COLO668 (cell line): ENCODE measurements at regions not wholly inside any gene's neighbourhood (a gene's known extent, or its start where the extent isn't known, plus 50 kb on each side); places are given as distances from the start of the nearest gene placed in this dataset.

Experiments
- DNase-seq: peaks from one replicate; lab custom pipeline; 2025; ENCODE audit not compliant: unreplicated experiment; lab: John Stamatoyannopoulos, UW

- DNase-seq = no peak
Measured at GRCh38 chr11:128330203-128330602, 257.2 kb downstream of the ETS1 start.

- DNase-seq = no peak
Measured at GRCh38 chr11:128328955-128329551, 258.3 kb downstream of the ETS1 start.

DNA sequence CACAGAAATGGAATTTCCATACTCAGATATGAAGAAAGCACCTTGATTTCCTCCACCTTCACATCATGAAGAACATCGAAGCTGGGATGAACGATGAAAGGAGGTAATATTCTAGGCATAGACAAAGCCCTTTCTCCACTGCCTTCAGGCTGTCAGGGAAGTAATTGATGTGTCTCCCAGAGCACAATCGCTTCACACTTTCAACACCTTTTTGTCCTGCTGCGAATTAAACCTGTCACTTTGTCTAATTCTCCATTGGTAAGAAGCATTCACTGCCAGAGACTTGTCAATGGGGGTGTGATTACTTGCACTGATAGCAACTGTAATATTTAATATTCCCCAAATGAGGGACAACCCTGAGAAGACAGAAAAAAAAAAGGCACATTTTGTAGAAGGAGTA, 260.1 kb downstream of the ETS1 start:
- DNase-seq = no peak

- no peak for DNase-seq
Measured at GRCh38 chr11:128326791-128327190, 260.6 kb downstream of the ETS1 start.

DNA sequence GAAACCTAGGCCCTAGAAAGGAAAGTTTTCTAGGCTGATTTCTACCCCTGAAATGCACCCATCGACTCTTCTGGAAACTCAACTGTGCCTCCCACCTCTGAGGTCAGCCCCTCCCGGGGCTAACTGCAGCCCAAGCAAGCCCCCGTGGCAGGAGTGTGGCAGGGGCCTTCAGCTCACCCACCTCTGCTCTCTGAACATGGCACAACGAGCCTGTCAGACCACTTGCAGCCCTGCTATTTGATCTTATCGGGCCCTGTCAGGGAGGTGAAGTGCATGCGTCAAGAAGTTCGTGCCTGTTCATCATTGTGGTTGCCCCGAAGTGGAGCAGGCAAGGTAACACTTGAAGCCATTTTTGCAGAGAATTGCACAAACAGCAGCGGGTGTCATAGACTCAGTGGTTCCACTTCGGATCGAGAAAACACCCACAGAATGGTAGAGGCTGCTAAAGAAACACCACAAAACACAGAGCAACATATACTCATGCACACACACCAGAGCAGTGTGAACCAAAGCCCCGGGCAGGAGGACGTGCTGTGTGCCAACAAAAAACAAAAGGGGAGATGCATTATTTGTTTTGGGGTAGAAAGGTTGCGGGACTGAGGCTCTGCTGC, 262.7 kb downstream of the ETS1 start:
- DNase-seq = no peak

- no peak for DNase-seq
Measured at GRCh38 chr11:128324051-128324481, 263.3 kb downstream of the ETS1 start.

GRCh38 chr11:128323381-128323780, 264.0 kb downstream of the ETS1 start:
- DNase-seq = no peak

GRCh38 chr11:128318856-128319474, 268.4 kb downstream of the ETS1 start:
- DNase-seq = no peak

DNA sequence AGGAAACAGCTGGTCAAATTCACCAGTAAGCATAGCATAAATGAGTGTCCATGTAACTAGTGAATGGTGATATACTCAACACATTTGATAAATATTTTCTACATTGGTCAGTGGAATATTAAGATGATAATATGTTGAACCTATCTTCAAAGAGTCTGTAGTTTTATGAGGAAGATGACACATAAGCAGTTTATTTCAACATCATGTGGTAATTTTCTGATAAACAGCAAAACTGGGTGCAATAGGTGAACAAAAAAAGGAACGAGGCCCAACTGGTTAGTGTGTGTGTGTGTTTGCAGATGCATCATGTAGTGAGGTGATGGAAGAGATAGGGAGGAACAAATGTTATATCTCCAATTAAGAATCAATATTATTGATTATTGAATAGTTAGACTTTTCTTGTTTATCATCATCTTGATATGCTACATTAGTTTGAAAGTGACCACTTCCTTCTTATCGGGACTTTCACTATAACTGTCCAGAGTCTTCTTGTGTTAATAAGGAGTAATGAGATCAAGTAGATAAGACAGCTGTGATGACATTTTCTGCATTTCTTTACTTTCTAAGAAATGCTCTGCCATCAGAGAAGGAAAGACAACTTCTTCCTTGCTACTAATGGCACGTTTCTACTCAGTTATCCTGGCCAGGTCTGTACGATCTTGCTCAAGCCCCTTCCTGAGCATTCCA, 270.7 kb downstream of the ETS1 start:
- DNase-seq = no peak

DNA sequence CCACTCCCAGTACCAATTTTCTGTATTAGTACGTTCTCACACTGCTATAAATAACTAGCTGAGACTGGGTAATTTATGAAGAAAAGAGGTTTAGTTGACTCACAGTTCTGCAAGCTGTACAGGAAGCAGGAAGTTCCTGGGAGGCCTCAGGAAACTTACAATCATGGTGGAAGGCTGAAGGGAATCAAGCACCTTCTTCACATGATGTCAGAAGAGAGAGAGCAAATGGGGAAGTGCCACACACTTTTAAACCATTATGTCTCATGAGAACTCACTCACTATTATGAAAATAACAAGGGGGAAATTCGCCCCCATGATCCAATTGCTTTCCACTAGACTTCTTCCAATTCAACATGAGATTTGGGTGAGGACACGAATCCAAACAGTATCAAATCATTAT, 271.4 kb downstream of the ETS1 start:
- DNase-seq = no peak

- DNase-seq = no peak
Measured at GRCh38 chr11:128313931-128314330, 273.4 kb downstream of the ETS1 start.

DNA sequence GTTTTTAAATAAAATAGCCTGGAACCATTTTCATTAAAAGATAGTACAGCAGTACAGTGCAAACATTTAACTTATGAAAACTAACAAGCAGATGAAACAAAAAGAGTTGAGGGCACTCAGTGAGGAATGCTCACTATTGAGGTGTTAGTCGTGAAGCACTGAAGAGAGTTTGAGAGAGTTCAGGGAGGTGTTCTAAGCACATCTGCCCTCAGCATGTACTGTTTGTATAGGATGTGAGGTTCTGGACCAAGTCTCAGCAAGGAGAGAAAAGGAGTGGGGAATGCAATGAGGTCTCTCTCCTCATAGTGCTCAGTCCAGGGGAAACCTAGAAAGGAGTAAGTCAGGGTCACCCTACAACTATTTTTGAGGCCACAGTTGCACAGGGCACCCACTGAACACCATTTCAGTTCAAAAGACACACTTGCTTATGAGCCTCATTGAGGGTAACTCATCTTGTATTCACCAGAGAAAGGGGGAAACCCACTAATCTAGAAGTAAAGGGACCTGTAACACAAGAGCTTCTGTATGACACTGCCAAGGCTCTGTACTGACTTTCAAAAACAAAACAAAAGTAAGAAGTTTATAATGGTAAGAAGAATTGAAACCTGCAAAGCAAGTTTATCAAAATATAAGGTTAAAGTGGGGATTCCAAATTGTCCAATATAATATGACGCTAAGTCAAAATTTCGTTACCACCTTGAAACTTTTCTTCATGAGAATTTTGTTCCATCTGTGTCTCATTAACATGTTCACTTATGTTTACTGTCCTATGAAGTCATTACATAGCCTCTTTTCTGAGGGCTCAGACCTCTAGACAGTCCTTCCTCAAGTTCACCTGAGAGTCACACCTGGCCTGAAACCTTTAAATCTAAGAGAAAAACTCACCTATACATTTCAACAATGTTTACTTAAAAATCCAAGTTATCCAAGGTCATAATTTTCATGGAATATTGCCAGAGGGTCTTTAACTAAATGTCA, 275.3 kb downstream of the ETS1 start:
- DNase-seq = no peak

GRCh38 chr11:128310676-128311445, 276.5 kb downstream of the ETS1 start:
- no peak for DNase-seq

DNA sequence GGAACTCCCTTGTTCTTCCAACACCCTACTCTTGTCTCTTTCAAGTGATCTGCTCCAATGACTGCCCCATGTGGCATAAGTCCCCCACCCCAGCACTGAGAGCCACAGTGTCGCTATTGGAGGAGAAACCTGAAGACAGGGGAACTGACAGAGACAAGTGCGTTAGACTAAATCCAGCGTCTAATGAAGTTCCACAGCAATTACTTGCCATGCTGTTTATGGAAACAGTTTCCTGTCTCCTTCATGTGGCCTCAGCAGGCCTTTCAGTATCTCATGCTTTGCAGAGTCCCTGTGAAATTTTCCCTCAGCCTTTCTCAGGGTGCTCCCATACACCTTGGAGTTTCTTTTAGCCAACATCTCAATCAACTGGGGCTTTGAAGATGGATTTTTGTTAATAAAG, 277.4 kb downstream of the ETS1 start:
- no peak for DNase-seq

GRCh38 chr11:128308794-128309193, 278.6 kb downstream of the ETS1 start:
- no peak for DNase-seq

- no peak for DNase-seq
Measured at GRCh38 chr11:128305588-128305987, 281.8 kb downstream of the ETS1 start.

DNA sequence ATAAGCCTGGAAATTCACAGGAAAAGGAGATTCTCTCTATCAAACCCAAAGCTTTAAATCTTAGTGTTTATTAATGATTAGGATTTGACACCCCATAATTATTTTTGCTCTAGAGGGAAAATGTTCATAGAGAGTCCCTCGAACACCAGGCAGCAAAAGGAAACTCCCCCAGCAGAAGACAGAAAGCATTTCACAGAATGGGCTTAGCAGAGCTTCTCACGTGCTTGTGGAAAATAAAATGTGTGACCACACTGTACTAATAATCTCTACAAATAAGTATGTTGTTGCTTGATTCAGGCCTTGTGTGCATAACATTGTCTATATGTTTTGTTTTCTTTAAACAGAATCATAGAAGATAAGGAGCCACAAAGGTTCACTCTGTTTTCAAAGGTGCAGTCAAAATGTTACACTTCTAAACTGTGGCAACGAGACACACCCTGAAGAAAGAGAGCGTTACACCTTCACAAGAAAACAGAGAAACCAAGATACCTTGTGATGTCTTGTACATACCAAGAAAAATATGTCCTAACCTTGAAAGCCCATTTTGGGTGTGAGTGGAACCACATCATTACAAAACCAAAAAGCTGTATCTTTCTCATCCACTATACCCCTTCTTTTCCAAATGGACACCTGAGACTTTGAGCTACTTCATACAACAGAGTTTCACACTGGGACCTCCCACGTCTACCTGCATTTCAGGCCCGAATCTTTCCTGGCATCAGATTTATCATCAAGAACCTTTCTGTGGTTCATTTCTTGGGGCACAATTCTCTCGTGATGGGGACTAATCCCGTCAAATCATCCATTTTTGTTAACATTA, 282.5 kb downstream of the ETS1 start:
- DNase-seq = no peak

DNA sequence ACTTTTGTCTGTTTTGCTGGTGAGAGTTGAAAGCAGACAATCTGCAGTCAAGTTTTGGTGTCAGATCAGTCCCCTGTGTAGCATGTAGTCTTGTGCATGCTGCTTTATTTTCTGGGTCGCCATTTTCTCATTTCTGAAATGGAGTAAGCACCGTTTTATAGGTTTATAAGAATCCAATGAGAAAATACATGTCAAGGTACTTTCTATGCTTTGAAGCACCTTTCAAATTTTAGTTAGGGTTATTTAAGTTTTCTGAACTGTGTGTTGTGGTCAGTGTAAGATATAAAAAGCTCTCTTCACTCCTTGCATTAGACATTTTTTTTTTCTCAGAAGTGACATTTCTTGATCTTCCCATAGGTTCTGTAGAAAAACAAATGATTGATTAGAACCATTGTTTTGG, 283.2 kb downstream of the ETS1 start:
- DNase-seq = no peak

GRCh38 chr11:128303383-128303782, 284.0 kb downstream of the ETS1 start:
- DNase-seq = no peak
